GM12873 (cell line): ENCODE measurements at regions not wholly inside any gene's neighbourhood (a gene's known extent, or its start where the extent isn't known, plus 50 kb on each side); places are given as distances from the start of the nearest gene placed in this dataset.
A peak's percentile ranks its signal among the peaks of the same experiment; 100 is the strongest.

ENCODE experiments used
- TF ChIP-seq, protein P1 (sequence below): IDR thresholded peaks from 2 replicates; pipeline ENCODE4 v1.5.1; 2012; ENCODE audit warnings: low read depth, mild to moderate bottlenecking, moderate library complexity, low read length, control low read depth; ENCODE audit not compliant: insufficient read depth; ENCODE audit errors: missing control alignments

DNA sequence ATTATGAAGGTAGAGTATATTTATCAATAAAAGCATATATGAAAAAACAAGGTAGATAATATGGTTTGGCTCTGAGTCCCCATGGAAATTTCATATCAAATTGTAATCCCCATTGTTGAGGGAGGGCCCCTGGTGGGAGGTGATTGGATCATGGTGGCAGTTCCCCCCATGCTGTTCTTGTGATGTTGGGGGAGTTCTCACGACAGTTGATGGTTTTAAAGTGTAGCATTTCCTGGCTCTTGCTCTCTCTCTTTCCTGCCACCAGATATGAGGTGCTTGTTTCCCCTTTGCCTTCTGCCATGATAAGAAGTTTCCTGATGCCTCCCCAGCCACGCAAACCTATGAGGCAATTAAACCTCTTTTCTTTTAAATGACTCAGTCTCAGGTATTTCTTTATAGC is 260.4 kb downstream of the PPARGC1A start:
- TF ChIP-seq, protein P1, sequence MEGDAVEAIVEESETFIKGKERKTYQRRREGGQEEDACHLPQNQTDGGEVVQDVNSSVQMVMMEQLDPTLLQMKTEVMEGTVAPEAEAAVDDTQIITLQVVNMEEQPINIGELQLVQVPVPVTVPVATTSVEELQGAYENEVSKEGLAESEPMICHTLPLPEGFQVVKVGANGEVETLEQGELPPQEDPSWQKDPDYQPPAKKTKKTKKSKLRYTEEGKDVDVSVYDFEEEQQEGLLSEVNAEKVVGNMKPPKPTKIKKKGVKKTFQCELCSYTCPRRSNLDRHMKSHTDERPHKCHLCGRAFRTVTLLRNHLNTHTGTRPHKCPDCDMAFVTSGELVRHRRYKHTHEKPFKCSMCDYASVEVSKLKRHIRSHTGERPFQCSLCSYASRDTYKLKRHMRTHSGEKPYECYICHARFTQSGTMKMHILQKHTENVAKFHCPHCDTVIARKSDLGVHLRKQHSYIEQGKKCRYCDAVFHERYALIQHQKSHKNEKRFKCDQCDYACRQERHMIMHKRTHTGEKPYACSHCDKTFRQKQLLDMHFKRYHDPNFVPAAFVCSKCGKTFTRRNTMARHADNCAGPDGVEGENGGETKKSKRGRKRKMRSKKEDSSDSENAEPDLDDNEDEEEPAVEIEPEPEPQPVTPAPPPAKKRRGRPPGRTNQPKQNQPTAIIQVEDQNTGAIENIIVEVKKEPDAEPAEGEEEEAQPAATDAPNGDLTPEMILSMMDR, result no peak

DNA sequence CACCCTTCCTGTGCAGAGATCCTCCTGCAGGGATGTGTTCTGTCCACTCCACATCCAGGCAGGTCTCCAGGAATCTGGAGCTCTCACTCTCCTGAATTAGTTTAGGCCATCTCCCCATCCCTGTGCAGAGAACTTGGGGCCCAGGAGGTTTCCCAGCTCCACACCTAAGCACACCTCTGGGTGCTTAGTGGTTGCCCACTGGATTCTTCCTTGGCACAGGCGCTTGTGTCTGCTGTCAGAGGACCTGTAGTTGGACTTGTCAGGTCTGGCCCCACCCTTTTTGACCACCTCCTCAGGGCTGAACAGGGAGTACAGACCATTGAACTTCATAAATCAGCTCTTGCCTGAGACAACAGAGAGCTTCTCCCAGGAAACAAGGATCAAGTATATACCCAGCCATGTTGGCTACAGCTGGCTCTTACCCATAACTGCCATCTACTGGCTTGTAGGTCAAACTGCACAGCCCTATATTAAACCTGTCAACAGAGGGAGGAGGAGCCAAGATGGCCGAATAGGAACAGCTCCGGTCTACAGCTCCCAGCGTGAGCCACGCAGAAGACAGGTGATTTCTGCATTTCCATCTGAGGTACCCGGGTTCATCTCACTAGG is 275.5 kb downstream of the PPARGC1A start:
- TF ChIP-seq, protein P1, result peak; percentile 32

DNA sequence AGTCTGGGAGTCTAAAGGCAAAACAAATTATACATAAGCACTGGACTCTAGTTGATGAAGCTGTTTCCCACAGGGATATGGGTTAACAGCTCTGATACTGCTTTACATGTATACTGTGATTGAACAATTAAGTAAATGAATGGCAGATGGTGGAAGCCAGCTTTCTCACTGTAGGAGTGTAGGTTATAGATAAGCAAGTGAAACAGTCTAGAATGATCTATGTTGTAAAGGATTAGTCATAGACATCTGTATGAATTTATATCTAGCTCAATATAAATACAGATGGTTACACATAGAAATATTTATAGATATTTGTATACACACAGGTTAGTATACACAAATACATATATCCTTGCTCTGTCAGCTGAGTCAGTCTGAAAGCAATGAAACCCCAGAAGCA is 276.1 kb downstream of the PPARGC1A start:
- TF ChIP-seq, protein P1, result no peak

DNA sequence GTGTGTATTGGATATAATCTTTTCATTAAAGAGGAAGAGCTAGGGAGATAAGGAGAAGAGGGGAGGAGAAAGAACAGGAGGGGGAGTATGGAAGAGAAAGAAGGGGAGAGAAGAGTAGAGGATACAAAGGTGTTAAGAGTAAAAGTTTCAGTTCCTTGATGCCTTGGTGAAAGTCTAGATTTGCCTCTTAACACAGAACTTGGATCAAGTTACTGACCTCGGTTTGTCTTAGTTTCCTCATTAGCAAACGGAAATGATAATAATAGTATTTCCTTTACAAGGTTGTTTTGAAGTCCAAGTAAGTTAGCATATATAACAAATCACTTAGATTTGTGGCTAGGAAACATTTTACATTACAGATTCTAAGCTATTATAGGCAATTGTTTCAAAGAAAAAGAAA is 287.1 kb downstream of the PPARGC1A start:
- TF ChIP-seq, protein P1, result no peak

DNA sequence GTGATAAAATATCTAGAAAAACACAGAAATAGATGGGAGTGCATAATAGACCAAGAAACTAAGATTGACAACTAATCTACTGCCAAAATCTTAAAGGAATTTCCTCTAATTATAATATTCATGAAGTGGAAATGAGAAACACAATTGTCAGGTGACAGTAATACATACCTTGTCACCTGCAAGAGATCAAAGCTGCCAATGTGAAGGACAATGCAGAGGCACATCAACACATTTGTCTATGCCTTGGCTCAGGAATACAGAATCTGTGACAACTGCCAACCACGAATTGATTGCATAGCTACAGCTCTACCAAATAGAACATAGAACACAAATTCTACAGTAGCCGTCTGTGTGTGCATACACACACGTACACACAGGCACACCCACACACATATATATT is 295.7 kb downstream of the PPARGC1A start:
- TF ChIP-seq, protein P1, result no peak

DNA sequence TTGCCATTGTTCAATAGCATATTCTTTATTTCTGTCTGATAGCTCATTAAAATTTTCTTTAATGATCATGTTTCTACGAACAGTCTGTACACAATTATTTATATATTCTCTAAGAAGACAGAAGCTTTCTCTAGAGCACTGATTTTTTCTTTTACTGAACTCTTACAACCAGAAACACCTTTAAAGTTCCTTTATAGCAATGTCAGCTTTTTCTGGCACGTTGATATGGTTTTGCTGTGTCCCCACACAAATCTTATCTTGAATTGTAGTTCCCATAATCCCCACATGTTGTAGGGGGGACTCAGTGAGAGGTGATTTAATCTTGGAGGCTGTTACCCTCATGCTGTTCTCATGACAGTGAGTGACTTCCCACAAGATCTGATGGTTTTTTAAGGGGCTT is 299.4 kb downstream of the PPARGC1A start:
- TF ChIP-seq, protein P1, result no peak

DNA sequence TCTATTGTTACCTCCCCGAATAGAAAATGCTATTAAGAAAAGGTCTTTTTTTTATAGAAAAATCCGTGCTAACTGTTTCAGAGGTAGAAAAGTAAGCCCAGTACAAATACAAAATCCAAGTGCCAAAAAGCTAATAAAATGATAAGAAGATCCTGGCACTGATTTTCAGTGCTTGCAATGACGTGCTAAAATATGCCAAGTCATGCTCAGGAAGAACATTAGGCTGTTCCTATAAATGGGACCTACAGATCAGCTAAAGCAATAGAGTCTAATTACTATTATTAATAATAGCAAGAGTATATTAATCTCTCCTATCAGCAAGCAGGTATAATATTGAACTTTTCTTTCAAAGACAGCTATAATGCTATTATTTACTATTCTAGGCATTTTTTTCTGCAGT is 305.8 kb downstream of the PPARGC1A start:
- TF ChIP-seq, protein P1, result no peak
